ENCODE measurements at regions not wholly inside any gene's neighbourhood (a gene's known extent, or its start where the extent isn't known, plus 50 kb on each side); places are given as distances from the start of the nearest gene placed in this dataset.

DNA sequence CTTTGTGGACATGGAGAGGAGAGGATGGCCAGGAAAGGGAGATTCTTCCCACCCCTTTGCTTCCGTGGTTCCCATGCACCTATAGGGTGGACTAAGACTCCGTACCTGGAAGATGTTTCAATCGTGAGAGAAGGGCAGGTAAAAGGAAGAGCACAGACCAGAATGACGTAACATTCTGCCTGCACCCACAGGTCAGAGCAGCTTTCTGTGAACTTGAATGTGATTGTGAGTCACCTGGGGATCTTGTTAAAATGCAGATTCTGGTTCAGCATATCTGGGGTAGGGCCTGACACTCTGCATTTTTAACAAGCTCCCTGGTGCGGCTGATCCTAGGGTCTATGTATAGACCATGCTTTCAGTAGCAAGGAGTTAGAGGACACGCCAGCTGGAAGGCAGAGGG lies 164.1 kb upstream of the SGK1 start:
- peaks cover 16% of the 10 kb centered on the region for H3K4me1 Mint-ChIP-seq (ENCODE audit: insufficient read depth, unreplicated experiment)
- H3K27me3 Mint-ChIP-seq (ENCODE audit: insufficient read depth, unreplicated experiment), result no peaks in the 10 kb centered on the region
- ChIA-PET CTCF (interaction anchor here (0.6 to 1.0 kb wide), 2 partner anchors 303 to 404 kb away, joined by 3 to 4 read pairs; no protein-coding TSS in a partner anchor), POLR2A (interaction anchor here (0.7 to 6.9 kb wide), 7 partner anchors 13 to 277 kb away, joined by 3 to 34 read pairs (median 4); no protein-coding TSS in a partner anchor)
- H3K9me3 Mint-ChIP-seq (ENCODE audit: unreplicated experiment), result no peaks in the 10 kb centered on the region
- no TSS peak for BruUV-seq (replicated peaks)
- H3K27ac Mint-ChIP-seq (ENCODE audit: low read depth, unreplicated experiment), result no peak overlapping the region
- H3K36me3 Mint-ChIP-seq (ENCODE audit: insufficient read depth, unreplicated experiment), result no peaks in the 10 kb centered on the region
- peak; percentile 65 for DNase-seq (ENCODE audit: unreplicated experiment)
- TF ChIP-seq, protein P1, sequence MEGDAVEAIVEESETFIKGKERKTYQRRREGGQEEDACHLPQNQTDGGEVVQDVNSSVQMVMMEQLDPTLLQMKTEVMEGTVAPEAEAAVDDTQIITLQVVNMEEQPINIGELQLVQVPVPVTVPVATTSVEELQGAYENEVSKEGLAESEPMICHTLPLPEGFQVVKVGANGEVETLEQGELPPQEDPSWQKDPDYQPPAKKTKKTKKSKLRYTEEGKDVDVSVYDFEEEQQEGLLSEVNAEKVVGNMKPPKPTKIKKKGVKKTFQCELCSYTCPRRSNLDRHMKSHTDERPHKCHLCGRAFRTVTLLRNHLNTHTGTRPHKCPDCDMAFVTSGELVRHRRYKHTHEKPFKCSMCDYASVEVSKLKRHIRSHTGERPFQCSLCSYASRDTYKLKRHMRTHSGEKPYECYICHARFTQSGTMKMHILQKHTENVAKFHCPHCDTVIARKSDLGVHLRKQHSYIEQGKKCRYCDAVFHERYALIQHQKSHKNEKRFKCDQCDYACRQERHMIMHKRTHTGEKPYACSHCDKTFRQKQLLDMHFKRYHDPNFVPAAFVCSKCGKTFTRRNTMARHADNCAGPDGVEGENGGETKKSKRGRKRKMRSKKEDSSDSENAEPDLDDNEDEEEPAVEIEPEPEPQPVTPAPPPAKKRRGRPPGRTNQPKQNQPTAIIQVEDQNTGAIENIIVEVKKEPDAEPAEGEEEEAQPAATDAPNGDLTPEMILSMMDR (IDR thresholded peaks at IDR 0.05; ENCODE audit: unreplicated experiment), result no peak
- intact Hi-C loops (cut with micrococcal nuclease), result no loop called here
- no peak overlapping the region for H3K4me3 Mint-ChIP-seq (ENCODE audit: unreplicated experiment)

DNA sequence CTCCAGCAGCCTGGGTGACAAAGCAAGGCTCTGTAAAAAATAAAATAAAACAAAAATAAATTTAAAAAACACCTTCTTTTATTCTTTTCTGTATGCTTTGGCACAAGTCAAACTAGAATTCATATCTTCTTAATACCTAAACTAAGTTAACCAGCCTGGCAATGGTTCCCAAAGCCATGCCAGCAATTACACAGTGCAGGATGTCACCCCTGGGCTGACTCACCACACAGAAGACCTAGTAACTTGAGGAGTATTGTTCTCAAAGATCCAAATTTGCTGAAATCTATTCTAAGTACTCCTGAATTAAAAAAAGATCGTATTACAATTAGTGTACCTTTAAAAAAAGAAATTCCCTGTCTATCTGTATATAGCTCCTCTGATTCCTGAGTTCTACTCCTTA lies 162.7 kb upstream of the SGK1 start:
- Mint-ChIP-seq H3K27ac (ENCODE audit: low read depth, unreplicated experiment) (no peak overlapping the region), H3K4me1 (ENCODE audit: insufficient read depth, unreplicated experiment) (peaks cover 16% of the 10 kb centered on the region), H3K36me3 (ENCODE audit: insufficient read depth, unreplicated experiment) (no peaks in the 10 kb centered on the region), H3K4me3 (ENCODE audit: unreplicated experiment) (no peak overlapping the region), H3K27me3 (ENCODE audit: insufficient read depth, unreplicated experiment) (no peaks in the 10 kb centered on the region), H3K9me3 (ENCODE audit: unreplicated experiment) (no peaks in the 10 kb centered on the region)
- intact Hi-C loops (cut with micrococcal nuclease), result no loop called here
- CTCF ChIA-PET, result no interaction called here
- TF ChIP-seq, protein P1 (IDR thresholded peaks at IDR 0.05; ENCODE audit: unreplicated experiment), result no peak
- peak; percentile 67 for DNase-seq (ENCODE audit: unreplicated experiment)
- BruUV-seq (replicated peaks), result no TSS peak
- POLR2A ChIA-PET, result interaction anchor here (0.5 to 6.9 kb wide), 5 partner anchors 13 to 161 kb away, joined by 3 to 34 read pairs (median 4); no protein-coding TSS in a partner anchor

DNA sequence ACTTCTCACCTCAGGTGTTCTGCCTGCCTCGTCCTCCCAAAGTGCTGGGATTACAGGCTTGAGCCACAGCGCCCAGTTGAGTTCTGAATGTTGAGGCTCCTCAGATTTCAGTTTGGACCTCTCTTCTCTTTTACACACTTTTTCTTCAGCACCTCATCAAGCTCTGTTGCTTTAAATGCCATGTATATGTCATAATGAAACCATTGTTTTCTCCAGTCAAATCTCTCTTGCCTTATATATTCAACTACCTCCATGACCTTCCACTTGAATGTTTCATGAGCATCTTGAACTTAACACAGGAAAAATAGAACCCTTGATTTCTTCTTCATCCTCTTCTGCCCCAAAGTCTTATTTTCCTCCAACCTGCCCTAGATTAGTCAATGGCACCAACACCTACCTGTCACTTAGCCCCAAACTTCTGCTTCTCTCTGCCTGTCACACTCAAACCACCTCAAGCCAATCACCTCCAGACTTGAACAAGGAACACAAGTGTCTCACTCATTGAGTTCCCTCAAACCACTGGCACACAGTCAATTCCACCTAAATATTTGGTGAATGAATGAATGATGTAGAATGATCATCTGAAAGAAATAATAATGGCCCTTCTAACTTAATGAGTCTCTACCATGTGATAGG lies 161.0 kb upstream of the SGK1 start:
- peaks cover 16% of the 10 kb centered on the region for H3K4me1 Mint-ChIP-seq (ENCODE audit: insufficient read depth, unreplicated experiment)
- no TSS peak for BruUV-seq (replicated peaks)
- no peak overlapping the region for H3K4me3 Mint-ChIP-seq (ENCODE audit: unreplicated experiment)
- ChIA-PET POLR2A (interaction anchor here (6.9 kb wide), 1 partner anchor 11 kb away, joined by 34 read pairs; no protein-coding TSS in a partner anchor), CTCF (interaction anchor here (0.5 kb wide), 1 partner anchor 184 kb away, joined by 3 read pairs; no protein-coding TSS in a partner anchor)
- DNase-seq (ENCODE audit: unreplicated experiment), result no peak
- H3K36me3 Mint-ChIP-seq (ENCODE audit: insufficient read depth, unreplicated experiment), result no peaks in the 10 kb centered on the region
- H3K9me3 Mint-ChIP-seq (ENCODE audit: unreplicated experiment), result no peaks in the 10 kb centered on the region
- H3K27me3 Mint-ChIP-seq (ENCODE audit: insufficient read depth, unreplicated experiment), result no peaks in the 10 kb centered on the region
- intact Hi-C loops (cut with micrococcal nuclease), result no loop called here
- no peak overlapping the region for H3K27ac Mint-ChIP-seq (ENCODE audit: low read depth, unreplicated experiment)
- TF ChIP-seq, protein P1 (IDR thresholded peaks at IDR 0.05; ENCODE audit: unreplicated experiment), result no peak

DNA sequence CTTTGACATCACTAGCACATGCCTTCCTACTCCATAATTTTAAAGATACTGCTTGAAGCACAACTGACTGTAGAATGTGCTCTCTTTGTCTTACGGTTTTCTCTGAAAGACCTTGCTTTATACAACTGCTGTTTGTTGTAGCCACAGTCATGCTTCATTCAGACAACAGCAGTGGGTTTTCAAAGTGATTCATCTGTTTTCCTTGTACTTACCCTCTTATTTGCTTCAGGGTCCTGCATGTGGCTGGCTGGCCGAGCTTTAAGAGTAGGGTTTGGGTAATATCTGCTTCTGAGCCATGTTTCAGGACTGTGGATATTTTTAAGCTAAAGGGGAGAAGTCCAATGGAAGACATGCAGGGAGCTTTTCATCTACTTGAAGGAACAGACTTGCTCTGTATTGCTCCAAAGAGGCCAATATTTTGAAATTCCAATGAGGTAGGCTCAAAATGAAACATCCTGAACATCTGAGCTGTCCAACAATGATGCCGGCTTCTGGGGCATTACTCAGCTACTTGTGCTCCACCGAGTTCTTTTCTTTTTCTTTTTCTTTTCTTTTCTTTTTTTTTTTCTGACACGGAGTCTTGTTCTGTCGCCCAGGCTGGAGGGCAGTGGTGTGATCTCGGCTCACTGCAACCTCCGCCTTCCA lies 160.2 kb upstream of the SGK1 start:
- ChIA-PET CTCF (interaction anchor here (0.6 kb wide), 2 partner anchors 59 to 285 kb away, joined by 3 read pairs; no protein-coding TSS in a partner anchor), POLR2A (interaction anchor here (0.6 to 6.9 kb wide), 2 partner anchors 11 to 25 kb away, joined by 3 to 34 read pairs; no protein-coding TSS in a partner anchor)
- Mint-ChIP-seq H3K27me3 (ENCODE audit: insufficient read depth, unreplicated experiment) (no peaks in the 10 kb centered on the region), H3K27ac (ENCODE audit: low read depth, unreplicated experiment) (no peak overlapping the region), H3K36me3 (ENCODE audit: insufficient read depth, unreplicated experiment) (no peaks in the 10 kb centered on the region), H3K9me3 (ENCODE audit: unreplicated experiment) (no peaks in the 10 kb centered on the region), H3K4me3 (ENCODE audit: unreplicated experiment) (no peak overlapping the region), H3K4me1 (ENCODE audit: insufficient read depth, unreplicated experiment) (peaks cover 16% of the 10 kb centered on the region)
- no peak for DNase-seq (ENCODE audit: unreplicated experiment)
- intact Hi-C loops (cut with micrococcal nuclease), result no loop called here
- TF ChIP-seq, protein P1 (IDR thresholded peaks at IDR 0.05; ENCODE audit: unreplicated experiment), result no peak
- no TSS peak for BruUV-seq (replicated peaks)

Data from MCF 10A (cell line).